AG10803 (cell line): ENCODE measurements at regions not wholly inside any gene's neighbourhood (a gene's known extent, or its start where the extent isn't known, plus 50 kb on each side); places are given as distances from the start of the nearest gene placed in this dataset.

Experiments
- DNase-seq: peaks from one replicate; pipeline ENCODE4 v3.0.0; 2010; ENCODE audit warnings: low read depth
- H3K4me3 ChIP-seq: 2 replicates; pipeline ENCODE4 v1.5.1; 2011; ENCODE audit warnings: mild to moderate bottlenecking, low read length, control low read depth
- TF ChIP-seq, protein P1 (sequence below): conservative IDR thresholded peaks from 2 replicates; pipeline ENCODE4 v1.5.1; 2011; ENCODE audit warnings: mild to moderate bottlenecking, low read length, control low read depth, inconsistent platforms

DNA sequence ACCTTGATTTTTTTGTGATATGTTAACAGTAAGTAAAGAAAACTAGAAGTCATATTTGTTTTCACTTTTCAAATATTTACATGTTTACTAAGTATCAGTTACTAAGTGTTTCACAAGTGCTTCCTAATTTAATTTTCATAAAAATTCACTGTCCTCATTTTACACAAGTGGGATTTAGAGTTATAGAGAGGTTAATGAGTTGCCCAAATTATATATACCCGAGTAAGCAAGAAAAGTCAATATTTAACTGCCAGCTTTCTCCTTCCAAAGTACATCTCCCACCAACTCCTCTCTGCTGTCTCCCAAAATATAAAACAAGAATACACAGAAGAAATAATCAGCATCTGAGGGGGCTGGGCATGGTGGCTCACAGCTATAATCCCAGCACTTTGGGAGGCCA lies 896.7 kb upstream of the ANO3 start:
- TF ChIP-seq, protein P1, sequence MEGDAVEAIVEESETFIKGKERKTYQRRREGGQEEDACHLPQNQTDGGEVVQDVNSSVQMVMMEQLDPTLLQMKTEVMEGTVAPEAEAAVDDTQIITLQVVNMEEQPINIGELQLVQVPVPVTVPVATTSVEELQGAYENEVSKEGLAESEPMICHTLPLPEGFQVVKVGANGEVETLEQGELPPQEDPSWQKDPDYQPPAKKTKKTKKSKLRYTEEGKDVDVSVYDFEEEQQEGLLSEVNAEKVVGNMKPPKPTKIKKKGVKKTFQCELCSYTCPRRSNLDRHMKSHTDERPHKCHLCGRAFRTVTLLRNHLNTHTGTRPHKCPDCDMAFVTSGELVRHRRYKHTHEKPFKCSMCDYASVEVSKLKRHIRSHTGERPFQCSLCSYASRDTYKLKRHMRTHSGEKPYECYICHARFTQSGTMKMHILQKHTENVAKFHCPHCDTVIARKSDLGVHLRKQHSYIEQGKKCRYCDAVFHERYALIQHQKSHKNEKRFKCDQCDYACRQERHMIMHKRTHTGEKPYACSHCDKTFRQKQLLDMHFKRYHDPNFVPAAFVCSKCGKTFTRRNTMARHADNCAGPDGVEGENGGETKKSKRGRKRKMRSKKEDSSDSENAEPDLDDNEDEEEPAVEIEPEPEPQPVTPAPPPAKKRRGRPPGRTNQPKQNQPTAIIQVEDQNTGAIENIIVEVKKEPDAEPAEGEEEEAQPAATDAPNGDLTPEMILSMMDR, result no peak
- no peak overlapping the region for H3K4me3 ChIP-seq
- no peak for DNase-seq

GRCh38 chr11:25436326-25436725 lies 895.6 kb upstream of the ANO3 start:
- no peak overlapping the region for H3K4me3 ChIP-seq
- no peak for DNase-seq
- TF ChIP-seq, protein P1, result no peak

- no peak for DNase-seq
- TF ChIP-seq, protein P1, result no peak
These were observed 890.5 kb upstream of the ANO3 start for GRCh38 chr11:25441421-25441820.

DNA sequence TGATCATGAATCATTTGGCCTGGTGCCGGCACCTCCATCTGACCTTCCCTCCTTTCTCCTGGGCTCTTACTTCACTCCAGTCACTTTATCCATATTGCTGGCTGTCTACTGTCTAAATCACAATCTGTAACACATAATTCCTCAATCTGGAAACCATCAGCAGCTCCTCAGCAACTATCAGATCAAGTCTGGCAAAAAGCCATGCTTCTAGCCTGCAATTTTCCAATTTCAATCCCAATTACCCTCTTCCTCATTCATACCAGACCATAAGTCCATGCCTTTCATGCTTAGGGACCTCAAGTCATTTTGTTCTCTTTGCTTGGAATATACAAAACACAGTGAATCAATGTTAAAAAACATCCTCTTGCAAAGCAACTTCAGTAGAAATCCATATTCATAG lies 882.8 kb upstream of the ANO3 start:
- no peak overlapping the region for H3K4me3 ChIP-seq
- TF ChIP-seq, protein P1, result no peak
- DNase-seq, result no peak

More at GRCh38 chr11:25441421-25441820, 890.5 kb upstream of the ANO3 start:
- no peak overlapping the region for H3K4me3 ChIP-seq

DNA sequence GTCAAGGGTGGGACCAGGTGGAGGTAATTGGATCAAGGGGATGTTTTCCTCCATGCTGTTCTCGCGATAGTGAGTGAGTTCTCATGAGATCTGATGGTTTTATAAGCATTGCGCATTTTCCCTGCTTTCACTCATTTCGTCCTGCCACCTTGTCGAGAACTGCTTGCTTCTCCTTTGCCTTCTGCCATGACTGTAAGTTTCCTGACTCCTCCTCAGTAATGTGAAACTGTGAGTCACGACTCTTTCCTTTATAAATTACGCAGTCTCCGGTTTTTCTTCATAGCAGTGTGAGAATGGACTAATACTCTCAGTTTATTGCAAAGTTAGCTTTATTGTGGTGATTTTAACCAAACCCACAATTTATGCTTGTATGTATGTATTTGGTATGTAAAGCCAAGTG lies 878.5 kb upstream of the ANO3 start:
- H3K4me3 ChIP-seq, result no peak overlapping the region
- TF ChIP-seq, protein P1, result no peak
- no peak for DNase-seq

DNA sequence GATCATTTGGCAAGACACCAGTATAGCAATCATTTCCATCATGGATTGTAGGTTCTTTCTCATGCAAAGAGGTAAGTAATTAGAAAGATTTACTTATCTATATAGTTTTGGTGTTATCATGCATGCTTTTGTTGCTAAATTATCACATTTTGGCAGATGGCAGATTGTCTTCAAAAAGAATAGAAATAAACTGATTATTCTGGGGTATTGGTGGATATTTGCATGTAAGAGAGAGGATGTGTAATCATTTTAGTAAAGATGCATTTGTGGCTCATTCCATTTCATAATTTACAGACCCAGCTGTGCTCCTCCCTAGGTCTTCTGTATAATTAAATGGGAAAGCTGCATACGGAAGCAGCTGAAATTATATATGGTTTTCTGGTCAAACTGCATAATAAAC lies 875.7 kb upstream of the ANO3 start:
- no peak for DNase-seq
- no peak overlapping the region for H3K4me3 ChIP-seq
- TF ChIP-seq, protein P1, result no peak

GRCh38 chr11:25483915-25484635 lies 847.9 kb upstream of the ANO3 start:
- TF ChIP-seq, protein P1, result no peak
- H3K4me3 ChIP-seq, result no peak overlapping the region
- no peak for DNase-seq
